HepG2 (cell line): ENCODE measurements at regions not wholly inside any gene's neighbourhood (a gene's known extent, or its start where the extent isn't known, plus 50 kb on each side); places are given as distances from the start of the nearest gene placed in this dataset.

ENCODE experiments used
- ATAC-seq: fragments of 200-7000 bp; cut with Tn5 transposase; 3 replicates; pipeline ENCODE4 v1.9.1; 2020; ENCODE audit warnings: mild to moderate bottlenecking, moderate library complexity
- BruUV-seq: library from RNA; stranded (reverse); fragments of 400-500 nt; replicated peaks from 2 replicates; lab custom pipeline; 2021; lab: Mats Ljungman, UMichigan
- CTCF ChIA-PET: fragments of 300-600 bp; formaldehyde crosslinking; extraction: SDS; loops from one replicate; lab custom pipeline; 2021; ENCODE audit warnings: low total read pairs, inconsistent platforms, low intra/inter-chr PET ratio; lab: Yijun Ruan, JAX
- POLR2A ChIA-PET: fragments of 350-600 bp; sonication (Branson Sonifier 250); formaldehyde crosslinking; loops from one replicate; lab custom pipeline; 2020; ENCODE audit warnings: antibody characterized with exemption, inconsistent platforms; lab: Yijun Ruan, JAX
- DNase-seq: peaks from one replicate; pipeline ENCODE4 v3.0.0-alpha.2; 2015; ENCODE audit warnings: low spot score
- FAIRE-seq: peaks from 3 replicates; lab custom pipeline; 2011; peaks lifted over from hg19 to GRCh38; lab: Jason Lieb, UNC
- H2AFZ ChIP-seq: one replicate; pipeline ENCODE4 v1.6.1; 2011; ENCODE audit warnings: low read length, inconsistent platforms
- H3K27ac ChIP-seq: fragments of 300-600 bp; 3 replicates; pipeline ENCODE4 v1.8.0; 2011; ENCODE audit warnings: mixed run types, mild to moderate bottlenecking, mixed read lengths, low read length, inconsistent platforms; ENCODE audit not compliant: insufficient read depth; ENCODE audit errors: extremely low read length
- H3K27me3 ChIP-seq, 2 experiments: fragments of 200-600 bp in 1 of 2; 2 replicates in 1 of 2; 3 replicates in 1 of 2; pipeline versions ENCODE4 v1.6.0 to v1.8.0; 2011; ENCODE audit warnings: low read length in 2 of 2, mild to moderate bottlenecking in 2 of 2, moderate library complexity in 2 of 2, inconsistent platforms in 1 of 2; ENCODE audit not compliant: insufficient read depth in 2 of 2, control insufficient read depth in 1 of 2
- H3K36me3 ChIP-seq, 2 experiments: fragments of 200-600 bp in 1 of 2; replicated peaks in 1 of 2; 2 replicates in 1 of 2; 3 replicates in 1 of 2; pipeline versions ENCODE4 v1.5.1 to v1.8.0; 2011; ENCODE audit warnings: low read length in 2 of 2, inconsistent platforms in 1 of 2; ENCODE audit not compliant: insufficient read depth in 2 of 2, control insufficient read depth in 1 of 2
- H3K4me1 ChIP-seq: 2 replicates; pipeline ENCODE4 v1.5.1; 2012; ENCODE audit warnings: low read length, inconsistent platforms; ENCODE audit not compliant: insufficient read depth
- H3K4me2 ChIP-seq: 2 replicates; pipeline ENCODE4 v1.6.0; 2011; ENCODE audit warnings: low read depth, low read length, inconsistent platforms
- H3K4me3 ChIP-seq, 3 experiments: fragments of 200-600 bp in 1 of 3; sonication (generic), shearing (Covaris generic) in 1 of 3; replicated peaks in 1 of 3; 2 replicates each; pipeline ENCODE4 v1.5.1; 2011 to 2016; ENCODE audit warnings: low read length in 3 of 3, inconsistent platforms in 2 of 3, low read depth in 2 of 3, mild to moderate bottlenecking in 2 of 3, control low read depth in 1 of 3, mixed read lengths in 1 of 3; ENCODE audit not compliant: insufficient read depth in 1 of 3
- H3K79me2 ChIP-seq: one replicate; pipeline ENCODE4 v1.6.1; 2011; ENCODE audit warnings: low read length, inconsistent platforms; ENCODE audit not compliant: insufficient read depth
- H3K9ac ChIP-seq: 2 replicates; pipeline ENCODE4 v1.6.0; 2011; ENCODE audit warnings: mild to moderate bottlenecking, low read depth, low read length, inconsistent platforms; ENCODE audit not compliant: insufficient read depth
- H3K9me3 ChIP-seq: 2 replicates; pipeline ENCODE4 v1.5.1; 2012; ENCODE audit warnings: mild to moderate bottlenecking, low read length
- H4K20me1 ChIP-seq: 2 replicates; pipeline ENCODE4 v1.6.0; 2011; ENCODE audit warnings: inconsistent platforms, mild to moderate bottlenecking, low read length, moderate library complexity; ENCODE audit not compliant: insufficient read depth
- AHR ChIP-seq: IDR thresholded peaks from 2 replicates; pipeline ENCODE4 v1.6.1; 2018; ENCODE audit warnings: missing genetic modification reagents, missing compliant biosample characterization
- CEBPG ChIP-seq: IDR thresholded peaks from 2 replicates; pipeline ENCODE4 v1.6.1; 2016
- ISX ChIP-seq: sonication (generic); formaldehyde crosslinking; conservative IDR thresholded peaks from 2 replicates; pipeline ENCODE4 v1.5.0; 2020; ENCODE audit warnings: missing genetic modification reagents
- MAF1 ChIP-seq: sonication (generic); formaldehyde crosslinking; IDR thresholded peaks from 2 replicates; pipeline ENCODE4 v1.5.0; 2020; ENCODE audit warnings: missing genetic modification reagents, borderline replicate concordance
- SRF ChIP-seq: IDR thresholded peaks from 2 replicates; pipeline ENCODE4 v1.6.1; 2011; ENCODE audit warnings: mild to moderate bottlenecking, low read depth, low read length, moderate library complexity
- TCF7L2 ChIP-seq: IDR thresholded peaks from 2 replicates; pipeline ENCODE4 v1.6.1; 2011; ENCODE audit warnings: mild to moderate bottlenecking, low read depth, low read length, moderate library complexity
- TMF1 ChIP-seq: sonication (generic); formaldehyde crosslinking; IDR thresholded peaks from 2 replicates; pipeline ENCODE4 v1.8.1; 2022; ENCODE audit warnings: low read depth, missing genetic modification reagents
- ZBTB42 ChIP-seq: sonication (generic); formaldehyde crosslinking; IDR thresholded peaks from 2 replicates; pipeline ENCODE4 v1.5.0; 2020; ENCODE audit warnings: mild to moderate bottlenecking, missing genetic modification reagents
- ZKSCAN1 ChIP-seq: fragments of 150-350 bp; IDR thresholded peaks from 2 replicates; pipeline ENCODE4 v1.6.1; 2014; ENCODE audit warnings: low read length
- ZNF546 ChIP-seq: sonication (generic); formaldehyde crosslinking; conservative IDR thresholded peaks from 2 replicates; pipeline ENCODE4 v1.8.1; 2023; ENCODE audit warnings: mild to moderate bottlenecking, missing genetic modification reagents
- ZNF891 ChIP-seq: sonication (generic); formaldehyde crosslinking; IDR thresholded peaks from 2 replicates; pipeline ENCODE4 v1.5.0; 2020; ENCODE audit warnings: mild to moderate bottlenecking, missing genetic modification reagents
- ZSCAN25 ChIP-seq: sonication (generic); formaldehyde crosslinking; IDR thresholded peaks from 2 replicates; pipeline ENCODE4 v1.8.0; 2022; ENCODE audit warnings: mild to moderate bottlenecking, missing genetic modification reagents
- WGBS: methylation state at CpG from one replicate; pipeline ENCODE4 v1.1.6; 2017; ENCODE audit warnings: low lambda C conversion rate; 5-methylcytosine and 5-hydroxymethylcytosine counted together
- in situ Hi-C: cut with HindIII; loops from 2 replicates; pipeline ENCODE4 v1.10.0; 2017; ENCODE audit warnings: low pct_unique_long_range_greater_than_20kb; ENCODE audit not compliant: extremely low pct_ligation_motif_present
- intact Hi-C: fragments of 100-400 bp; cut with micrococcal nuclease; formaldehyde crosslinking; loops from one replicate; pipeline ENCODE4 v1.10.0; 2022; ENCODE audit not compliant: unreplicated experiment
- TF ChIP-seq, protein P1 (sequence below): sonication (generic); formaldehyde crosslinking; IDR thresholded peaks from 2 replicates; pipeline ENCODE4 v1.5.0; 2020; ENCODE audit warnings: missing genetic modification reagents, mild to moderate bottlenecking, borderline replicate concordance
- TF ChIP-seq, protein P2 (sequence below): sonication (generic); formaldehyde crosslinking; IDR thresholded peaks from 2 replicates; pipeline ENCODE4 v1.4.0; 2020; ENCODE audit warnings: mild to moderate bottlenecking, missing genetic modification reagents
- TF ChIP-seq, protein P3 (sequence below): conservative IDR thresholded peaks from 2 replicates; pipeline ENCODE4 v1.6.1; 2018; ENCODE audit warnings: missing genetic modification reagents

DNA sequence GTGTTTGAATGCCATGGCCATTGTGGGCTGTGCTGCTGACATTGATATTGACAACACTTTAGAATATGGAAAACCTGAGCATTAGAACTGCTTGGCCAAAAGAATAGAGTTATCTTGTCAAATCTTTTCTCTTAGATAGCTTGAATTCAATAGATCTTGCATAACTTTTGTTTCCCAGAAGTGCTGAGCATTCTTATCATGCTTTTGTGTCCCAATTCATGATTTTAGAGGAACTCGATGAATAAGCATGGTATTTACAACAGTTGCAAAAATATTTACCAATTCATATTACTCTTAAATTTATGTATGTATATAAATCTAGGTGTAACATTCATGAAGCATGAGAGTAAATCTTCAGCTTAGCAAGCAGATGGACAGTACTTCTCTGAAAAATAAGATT is 508.0 kb downstream of the BCL11A start:
- CTCF ChIA-PET = no interaction called here
- intact Hi-C loops = no loop called here
- no peak for ATAC-seq

More for the DNA sequence above, 508.0 kb downstream of the BCL11A start:
- DNase-seq (no peak), FAIRE-seq (no peak)
- Histone ChIP-seq H2AFZ (no peak overlapping the region), H3K4me2 (no peak overlapping the region), H4K20me1 (no peaks in the 10 kb centered on the region), H3K9ac (no peak overlapping the region), H3K4me1 (no peaks in the 10 kb centered on the region), H3K4me3 (no peak overlapping the region), H3K27me3 (no peaks in the 10 kb centered on the region), H3K9me3 (no peaks in the 10 kb centered on the region), H3K36me3 (no peaks in the 10 kb centered on the region), H3K27ac (no peak overlapping the region), H3K79me2 (no peaks in the 10 kb centered on the region)
- WGBS = 0% methylated on average over 1 of the region's 1 CpG
- in situ Hi-C loops = no loop called here
- BruUV-seq = no TSS peak
- POLR2A ChIA-PET = no interaction called here
- no peak for TF ChIP-seq AHR (CRISPR knock-in tag)
- no peak for TF ChIP-seq ZBTB42 (CRISPR knock-in tag)
- TF ChIP-seq, protein P1, sequence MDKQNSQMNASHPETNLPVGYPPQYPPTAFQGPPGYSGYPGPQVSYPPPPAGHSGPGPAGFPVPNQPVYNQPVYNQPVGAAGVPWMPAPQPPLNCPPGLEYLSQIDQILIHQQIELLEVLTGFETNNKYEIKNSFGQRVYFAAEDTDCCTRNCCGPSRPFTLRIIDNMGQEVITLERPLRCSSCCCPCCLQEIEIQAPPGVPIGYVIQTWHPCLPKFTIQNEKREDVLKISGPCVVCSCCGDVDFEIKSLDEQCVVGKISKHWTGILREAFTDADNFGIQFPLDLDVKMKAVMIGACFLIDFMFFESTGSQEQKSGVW (CRISPR knock-in tag) = no peak
- no peak for TF ChIP-seq ZKSCAN1
- TF ChIP-seq, protein P2, sequence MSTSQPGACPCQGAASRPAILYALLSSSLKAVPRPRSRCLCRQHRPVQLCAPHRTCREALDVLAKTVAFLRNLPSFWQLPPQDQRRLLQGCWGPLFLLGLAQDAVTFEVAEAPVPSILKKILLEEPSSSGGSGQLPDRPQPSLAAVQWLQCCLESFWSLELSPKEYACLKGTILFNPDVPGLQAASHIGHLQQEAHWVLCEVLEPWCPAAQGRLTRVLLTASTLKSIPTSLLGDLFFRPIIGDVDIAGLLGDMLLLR (CRISPR knock-in tag) = no peak
- TF ChIP-seq TCF7L2 = no peak
- no peak for TF ChIP-seq SRF
- TF ChIP-seq CEBPG (CRISPR knock-in tag) = no peak
- no peak for TF ChIP-seq TMF1 (CRISPR knock-in tag)
- no peak for TF ChIP-seq ZNF546
- TF ChIP-seq MAF1 (CRISPR knock-in tag) = no peak
- no peak for TF ChIP-seq ZNF891 (CRISPR knock-in tag)
- TF ChIP-seq ZSCAN25 (CRISPR knock-in tag) = no peak
- TF ChIP-seq, protein P3, sequence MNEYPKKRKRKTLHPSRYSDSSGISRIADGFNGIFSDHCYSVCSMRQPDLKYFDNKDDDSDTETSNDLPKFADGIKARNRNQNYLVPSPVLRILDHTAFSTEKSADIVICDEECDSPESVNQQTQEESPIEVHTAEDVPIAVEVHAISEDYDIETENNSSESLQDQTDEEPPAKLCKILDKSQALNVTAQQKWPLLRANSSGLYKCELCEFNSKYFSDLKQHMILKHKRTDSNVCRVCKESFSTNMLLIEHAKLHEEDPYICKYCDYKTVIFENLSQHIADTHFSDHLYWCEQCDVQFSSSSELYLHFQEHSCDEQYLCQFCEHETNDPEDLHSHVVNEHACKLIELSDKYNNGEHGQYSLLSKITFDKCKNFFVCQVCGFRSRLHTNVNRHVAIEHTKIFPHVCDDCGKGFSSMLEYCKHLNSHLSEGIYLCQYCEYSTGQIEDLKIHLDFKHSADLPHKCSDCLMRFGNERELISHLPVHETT (CRISPR knock-in tag) = no peak
- TF ChIP-seq ISX = no peak
